ENCODE measurements at regions not wholly inside any gene's neighbourhood (a gene's known extent, or its start where the extent isn't known, plus 50 kb on each side); places are given as distances from the start of the nearest gene placed in this dataset.

DNA sequence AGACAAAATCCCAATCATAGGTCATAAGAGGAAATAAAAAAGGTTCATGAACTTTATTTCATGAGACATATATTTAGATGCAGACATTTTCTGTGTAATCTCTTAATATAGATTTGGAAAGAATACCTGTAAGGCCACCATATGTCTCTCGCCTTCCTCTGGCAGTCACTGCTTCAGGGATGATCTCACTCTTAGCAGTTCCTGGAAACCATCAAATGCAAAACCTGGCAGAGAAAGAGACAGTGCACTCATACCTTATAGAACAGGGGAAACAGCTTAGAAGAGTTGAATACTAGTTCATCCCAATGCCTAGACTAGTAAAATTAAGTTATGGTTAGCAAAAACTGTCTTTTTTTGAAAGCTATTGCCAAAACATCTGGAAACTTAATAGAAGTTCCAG lies 243.3 kb downstream of the GASK1B start:
- Histone ChIP-seq H4K20me1 (ENCODE audit: insufficient read depth, low read length) (no peaks in the 10 kb centered on the region), H3K27ac (ENCODE audit: low read length) (no peak overlapping the region), H3K79me2 (ENCODE audit: low read length) (no peaks in the 10 kb centered on the region), H3K9ac (ENCODE audit: low read length) (no peak overlapping the region), H3K27me3 (ENCODE audit: low read depth, low read length) (no peaks in the 10 kb centered on the region), H3K36me3 (replicated peaks; ENCODE audit: low read depth, low read length) (no peaks in the 10 kb centered on the region), H2AFZ (ENCODE audit: low read depth, low read length) (no peak overlapping the region), H3K4me3 (ENCODE audit: low read length) (no peak overlapping the region), H3K4me2 (ENCODE audit: low read length) (no peak overlapping the region), H3K4me1 (ENCODE audit: low read length) (peaks cover 9% of the 10 kb centered on the region), H3K9me3 (ENCODE audit: insufficient read depth, low read length) (no peaks in the 10 kb centered on the region)
- TF ChIP-seq, protein P1, sequence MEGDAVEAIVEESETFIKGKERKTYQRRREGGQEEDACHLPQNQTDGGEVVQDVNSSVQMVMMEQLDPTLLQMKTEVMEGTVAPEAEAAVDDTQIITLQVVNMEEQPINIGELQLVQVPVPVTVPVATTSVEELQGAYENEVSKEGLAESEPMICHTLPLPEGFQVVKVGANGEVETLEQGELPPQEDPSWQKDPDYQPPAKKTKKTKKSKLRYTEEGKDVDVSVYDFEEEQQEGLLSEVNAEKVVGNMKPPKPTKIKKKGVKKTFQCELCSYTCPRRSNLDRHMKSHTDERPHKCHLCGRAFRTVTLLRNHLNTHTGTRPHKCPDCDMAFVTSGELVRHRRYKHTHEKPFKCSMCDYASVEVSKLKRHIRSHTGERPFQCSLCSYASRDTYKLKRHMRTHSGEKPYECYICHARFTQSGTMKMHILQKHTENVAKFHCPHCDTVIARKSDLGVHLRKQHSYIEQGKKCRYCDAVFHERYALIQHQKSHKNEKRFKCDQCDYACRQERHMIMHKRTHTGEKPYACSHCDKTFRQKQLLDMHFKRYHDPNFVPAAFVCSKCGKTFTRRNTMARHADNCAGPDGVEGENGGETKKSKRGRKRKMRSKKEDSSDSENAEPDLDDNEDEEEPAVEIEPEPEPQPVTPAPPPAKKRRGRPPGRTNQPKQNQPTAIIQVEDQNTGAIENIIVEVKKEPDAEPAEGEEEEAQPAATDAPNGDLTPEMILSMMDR (IDR thresholded peaks at IDR 0.05; ENCODE audit: low read depth, low read length), result no peak
- no peak for TF ChIP-seq EZH2phosphoT487 (IDR thresholded peaks at IDR 0.05; ENCODE audit: low read depth)

DNA sequence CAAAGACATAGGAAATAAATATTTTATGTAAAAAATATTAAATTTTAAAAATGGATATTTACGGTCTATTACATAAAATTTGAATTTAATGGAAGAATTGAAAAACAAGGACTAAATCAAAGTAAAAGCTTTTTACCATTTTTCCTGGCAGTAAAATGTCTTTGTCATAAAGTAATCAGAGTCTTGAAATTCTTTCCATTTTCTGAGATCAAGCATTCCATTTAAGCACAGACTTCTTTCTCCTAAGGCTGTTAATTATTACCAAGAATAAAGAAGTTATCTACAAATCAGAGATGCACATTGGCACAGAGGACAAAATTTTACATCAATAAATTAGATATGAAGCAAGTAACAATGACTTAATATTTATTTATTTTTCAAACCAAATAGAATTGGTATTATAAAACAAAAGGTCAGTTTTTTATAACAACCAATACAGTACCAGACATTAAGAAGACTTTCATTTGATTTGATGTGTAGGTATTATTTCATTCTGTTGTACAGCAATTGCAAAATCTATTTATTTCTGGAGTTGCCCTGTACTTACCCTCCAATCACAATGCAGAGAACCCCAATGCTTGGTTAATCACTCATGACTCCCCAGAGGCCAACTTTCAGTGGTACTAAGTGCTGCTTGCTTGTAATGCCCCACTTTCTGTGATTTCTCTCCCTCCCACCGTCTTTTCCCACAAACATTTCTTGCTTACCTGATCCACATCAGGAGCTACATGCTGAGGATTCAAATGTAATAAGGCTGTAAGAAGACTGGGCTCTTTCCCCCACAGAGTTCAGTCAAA lies 254.6 kb downstream of the GASK1B start:
- no peaks in the 10 kb centered on the region for H3K9me3 ChIP-seq (ENCODE audit: insufficient read depth, low read length)
- H3K4me1 ChIP-seq (ENCODE audit: low read length), result no peaks in the 10 kb centered on the region
- H2AFZ ChIP-seq (ENCODE audit: low read depth, low read length), result no peak overlapping the region
- TF ChIP-seq, protein P1 (IDR thresholded peaks at IDR 0.05; ENCODE audit: low read depth, low read length), result no peak
- TF ChIP-seq EZH2phosphoT487 (IDR thresholded peaks at IDR 0.05; ENCODE audit: low read depth), result no peak
- H3K4me3 ChIP-seq (ENCODE audit: low read length), result no peak overlapping the region
- no peak overlapping the region for H3K9ac ChIP-seq (ENCODE audit: low read length)
- H4K20me1 ChIP-seq (ENCODE audit: insufficient read depth, low read length), result no peaks in the 10 kb centered on the region
- H3K27me3 ChIP-seq (ENCODE audit: low read depth, low read length), result no peaks in the 10 kb centered on the region
- H3K36me3 ChIP-seq (replicated peaks; ENCODE audit: low read depth, low read length), result no peaks in the 10 kb centered on the region
- no peaks in the 10 kb centered on the region for H3K79me2 ChIP-seq (ENCODE audit: low read length)
- no peak overlapping the region for H3K4me2 ChIP-seq (ENCODE audit: low read length)
- no peak overlapping the region for H3K27ac ChIP-seq (ENCODE audit: low read length)

DNA sequence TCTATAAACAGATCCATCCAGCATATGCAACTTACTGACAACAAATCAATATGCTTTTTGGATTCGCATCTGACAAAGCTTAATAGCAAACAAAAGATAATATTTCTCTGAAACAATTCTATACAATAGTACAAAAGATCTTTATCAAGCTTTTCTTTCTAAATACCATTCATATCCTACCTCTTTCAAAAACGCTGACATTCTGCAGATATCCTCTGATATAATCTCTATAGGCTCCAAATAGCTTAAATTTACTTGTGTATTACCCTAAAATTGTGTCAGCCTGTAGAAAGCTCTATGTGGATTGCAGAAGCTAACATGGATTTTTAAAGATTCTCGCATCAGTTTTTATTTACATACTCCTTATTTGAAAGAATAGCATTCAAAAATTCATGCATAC lies 260.6 kb downstream of the GASK1B start:
- Histone ChIP-seq H3K4me2 (ENCODE audit: low read length) (no peak overlapping the region), H3K4me3 (ENCODE audit: low read length) (no peak overlapping the region), H4K20me1 (ENCODE audit: insufficient read depth, low read length) (no peaks in the 10 kb centered on the region)

DNA sequence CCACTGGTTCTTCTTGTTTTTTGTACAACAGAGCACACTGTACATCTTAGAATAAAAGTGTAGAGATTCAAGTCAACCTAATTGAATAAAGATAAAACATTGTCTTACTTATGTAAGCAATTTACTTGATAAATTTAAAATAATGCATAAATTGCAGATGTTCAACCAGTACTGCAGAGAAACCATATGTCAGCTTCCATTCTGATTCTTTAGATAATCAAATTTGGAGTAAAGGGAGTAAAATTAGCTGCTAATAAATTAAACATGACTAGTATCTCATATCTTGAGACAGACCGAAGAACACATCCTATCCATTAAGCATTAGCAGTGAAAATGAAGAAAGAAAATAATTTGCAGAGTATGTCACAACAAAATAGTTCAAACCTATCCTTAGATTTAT lies 261.2 kb downstream of the GASK1B start:
- H3K9me3 ChIP-seq (ENCODE audit: insufficient read depth, low read length), result no peaks in the 10 kb centered on the region
- no peak for TF ChIP-seq EZH2phosphoT487 (IDR thresholded peaks at IDR 0.05; ENCODE audit: low read depth)
- TF ChIP-seq, protein P1 (IDR thresholded peaks at IDR 0.05; ENCODE audit: low read depth, low read length), result no peak

More for the DNA sequence above, 260.6 kb downstream of the GASK1B start:
- H3K79me2 ChIP-seq (ENCODE audit: low read length), result no peaks in the 10 kb centered on the region
- no peaks in the 10 kb centered on the region for H3K4me1 ChIP-seq (ENCODE audit: low read length)
- H3K27ac ChIP-seq (ENCODE audit: low read length), result no peak overlapping the region
- H3K36me3 ChIP-seq (replicated peaks; ENCODE audit: low read depth, low read length), result no peaks in the 10 kb centered on the region
- H2AFZ ChIP-seq (ENCODE audit: low read depth, low read length), result no peak overlapping the region
- H3K9ac ChIP-seq (ENCODE audit: low read length), result no peak overlapping the region
- H3K27me3 ChIP-seq (ENCODE audit: low read depth, low read length), result no peaks in the 10 kb centered on the region
- H3K9me3 ChIP-seq (ENCODE audit: insufficient read depth, low read length), result no peaks in the 10 kb centered on the region
- TF ChIP-seq, protein P1 (IDR thresholded peaks at IDR 0.05; ENCODE audit: low read depth, low read length), result no peak
- TF ChIP-seq EZH2phosphoT487 (IDR thresholded peaks at IDR 0.05; ENCODE audit: low read depth), result no peak

More for the DNA sequence above, 261.2 kb downstream of the GASK1B start:
- no peaks in the 10 kb centered on the region for H3K4me1 ChIP-seq (ENCODE audit: low read length)
- H3K4me3 ChIP-seq (ENCODE audit: low read length), result no peak overlapping the region
- no peaks in the 10 kb centered on the region for H3K36me3 ChIP-seq (replicated peaks; ENCODE audit: low read depth, low read length)
- no peak overlapping the region for H2AFZ ChIP-seq (ENCODE audit: low read depth, low read length)
- no peaks in the 10 kb centered on the region for H3K27me3 ChIP-seq (ENCODE audit: low read depth, low read length)
- H4K20me1 ChIP-seq (ENCODE audit: insufficient read depth, low read length), result no peaks in the 10 kb centered on the region
- no peak overlapping the region for H3K27ac ChIP-seq (ENCODE audit: low read length)
- no peaks in the 10 kb centered on the region for H3K79me2 ChIP-seq (ENCODE audit: low read length)
- no peak overlapping the region for H3K9ac ChIP-seq (ENCODE audit: low read length)
- H3K4me2 ChIP-seq (ENCODE audit: low read length), result no peak overlapping the region
